K562 (cell line): ENCODE measurements at regions not wholly inside any gene's neighbourhood (a gene's known extent, or its start where the extent isn't known, plus 50 kb on each side); places are given as distances from the start of the nearest gene placed in this dataset.

Experiments used
- ATAC-seq: fragments of 200-7000 bp; cut with Tn5 transposase; 3 replicates; pipeline ENCODE4 v1.9.1; 2020; ENCODE audit warnings: moderate library complexity
- BruUV-seq: library from RNA; stranded (reverse); fragments of 400-500 nt; replicated peaks from 2 replicates; lab custom pipeline; 2021; lab: Mats Ljungman, UMichigan
- CTCF ChIA-PET: fragments of 300-600 bp; formaldehyde crosslinking; extraction: SDS; loops from one replicate; lab custom pipeline; 2021; ENCODE audit warnings: low intra/inter-chr PET ratio; lab: Yijun Ruan, JAX
- POLR2A ChIA-PET: fragments of 300-600, 350-650 bp; sonication (Branson Sonifier 250); formaldehyde crosslinking; extraction: SDS; loops from one replicate; lab custom pipeline; 2021; ENCODE audit warnings: antibody characterized with exemption, inconsistent platforms; lab: Yijun Ruan, JAX
- DNase-seq, 4 experiments: peaks; one replicate each; pipeline versions ENCODE4 v3.0.0 to v3.0.0-alpha.2; 2011 to 2018; ENCODE audit warnings: low spot score in 3 of 4, mixed read lengths in 3 of 4; ENCODE audit errors: extremely low read depth in 1 of 4
- FAIRE-seq: peaks from 2 replicates; lab custom pipeline; 2011; peaks lifted over from hg19 to GRCh38; lab: Jason Lieb, UNC
- H2AFZ ChIP-seq: 2 replicates; pipeline ENCODE4 v1.6.0; 2011; ENCODE audit warnings: low read depth, low read length, control low read depth, inconsistent platforms
- H3K27ac ChIP-seq: fragments of 200-600 bp; 3 replicates; pipeline ENCODE4 v1.8.0; 2011; ENCODE audit warnings: low read depth, mild to moderate bottlenecking, control low read depth, inconsistent platforms, low read length, moderate library complexity, mixed read lengths; ENCODE audit errors: extremely low read depth
- H3K27me3 ChIP-seq, 2 experiments: fragments of 300-600 bp in 1 of 2; 2 replicates in 1 of 2; 3 replicates in 1 of 2; pipeline versions ENCODE4 v1.6.0 to v1.8.0; 2011; ENCODE audit warnings: inconsistent platforms in 2 of 2, low read length in 2 of 2, mild to moderate bottlenecking in 1 of 2, mixed read lengths in 1 of 2, moderate library complexity in 1 of 2; ENCODE audit not compliant: control insufficient read depth in 2 of 2, insufficient read depth in 2 of 2
- H3K36me3 ChIP-seq: fragments of 300-600 bp; 3 replicates; pipeline ENCODE4 v1.8.0; 2011; ENCODE audit warnings: mild to moderate bottlenecking, low read length, inconsistent platforms; ENCODE audit not compliant: control insufficient read depth, insufficient read depth
- H3K4me1 ChIP-seq, 2 experiments: fragments of 200-600 bp in 1 of 2; replicated peaks in 1 of 2; 2 replicates in 1 of 2; 3 replicates in 1 of 2; pipeline versions ENCODE4 v1.5.1 to v1.8.0; 2011; ENCODE audit warnings: inconsistent platforms in 2 of 2, low read length in 2 of 2, mild to moderate bottlenecking in 1 of 2, mixed read lengths in 1 of 2, moderate library complexity in 1 of 2; ENCODE audit not compliant: control insufficient read depth in 2 of 2, insufficient read depth in 2 of 2
- H3K4me2 ChIP-seq: 2 replicates; pipeline ENCODE4 v1.6.1; 2011; ENCODE audit warnings: low read length, control low read depth, inconsistent platforms, mixed read lengths; ENCODE audit not compliant: insufficient read depth
- H3K4me3 ChIP-seq: fragments of 200-600 bp; sonication (generic), shearing (Covaris generic); 2 replicates; pipeline ENCODE4 v1.5.1; 2016; ENCODE audit warnings: control low read depth, inconsistent platforms
- H3K79me2 ChIP-seq: fragments of 200-600 bp; 3 replicates; pipeline ENCODE4 v1.8.0; 2011; ENCODE audit warnings: low read length, inconsistent platforms; ENCODE audit not compliant: control insufficient read depth, insufficient read depth
- H3K9ac ChIP-seq, 2 experiments: 2 replicates each; pipeline versions ENCODE4 v1.6.0 to v1.6.1; 2011; ENCODE audit warnings: low read depth in 2 of 2, low read length in 2 of 2, control low read depth in 1 of 2, inconsistent platforms in 1 of 2, mild to moderate bottlenecking in 1 of 2, mixed read lengths in 1 of 2; ENCODE audit not compliant: insufficient read depth in 1 of 2
- H3K9me1 ChIP-seq: one replicate; pipeline ENCODE4 v1.6.0; 2011; ENCODE audit warnings: inconsistent platforms, mild to moderate bottlenecking, low read length, moderate library complexity; ENCODE audit not compliant: control insufficient read depth, insufficient read depth
- H3K9me3 ChIP-seq: replicated peaks from 2 replicates; pipeline ENCODE4 v1.5.1; 2011; ENCODE audit warnings: low read depth, low read length, inconsistent platforms; ENCODE audit not compliant: control insufficient read depth, insufficient read depth
- H4K20me1 ChIP-seq: replicated peaks from 2 replicates; pipeline ENCODE4 v1.6.1; 2011; ENCODE audit warnings: low read length, inconsistent platforms, mixed read lengths; ENCODE audit not compliant: control insufficient read depth, insufficient read depth
- CUX1 ChIP-seq: fragments of 200-800 bp; sonication (Bioruptor generic); IDR thresholded peaks from 2 replicates; pipeline ENCODE4 v1.6.1; 2016; ENCODE audit warnings: missing genetic modification characterization, missing compliant biosample characterization
- U2AF1 ChIP-seq: fragments of 200-400 bp; formaldehyde crosslinking; optimal IDR thresholded peaks from 2 replicates; pipeline ENCODE3; 2017; ENCODE audit warnings: mild to moderate bottlenecking, low read depth, low read length, moderate library complexity
- ZNF184 ChIP-seq: sonication (generic); formaldehyde crosslinking; IDR thresholded peaks from 2 replicates; pipeline ENCODE4 v1.5.0; 2020; ENCODE audit warnings: missing genetic modification reagents
- WGBS: fragments of 100-300 bp; shearing (Covaris generic); methylation state at CpG from one replicate; pipeline ENCODE4 v1.1.6; 2016; ENCODE audit warnings: low coverage, mixed read lengths; ENCODE audit not compliant: insufficient coverage; ENCODE audit errors: missing lambda C conversion rate; 5-methylcytosine and 5-hydroxymethylcytosine counted together
- in situ Hi-C: fragments of 300-500 bp; cut with MboI; formaldehyde crosslinking; loops from 4 replicates; pipeline ENCODE4 v1.15.0; 2018; ENCODE audit warnings: inconsistent platforms, mixed read lengths
- intact Hi-C: fragments of 100-400 bp; cut with micrococcal nuclease; formaldehyde crosslinking; loops from 2 replicates; pipeline ENCODE4 v1.14.2; 2022
- TF ChIP-seq, protein P1 (sequence below), 2 experiments: fragments of 450-650 bp; IDR thresholded peaks; 2 replicates each; pipeline ENCODE4 v1.6.1; 2016; ENCODE audit warnings: mild to moderate bottlenecking in 2 of 2, borderline replicate concordance in 1 of 2, low read depth in 1 of 2, moderate library complexity in 1 of 2

DNA sequence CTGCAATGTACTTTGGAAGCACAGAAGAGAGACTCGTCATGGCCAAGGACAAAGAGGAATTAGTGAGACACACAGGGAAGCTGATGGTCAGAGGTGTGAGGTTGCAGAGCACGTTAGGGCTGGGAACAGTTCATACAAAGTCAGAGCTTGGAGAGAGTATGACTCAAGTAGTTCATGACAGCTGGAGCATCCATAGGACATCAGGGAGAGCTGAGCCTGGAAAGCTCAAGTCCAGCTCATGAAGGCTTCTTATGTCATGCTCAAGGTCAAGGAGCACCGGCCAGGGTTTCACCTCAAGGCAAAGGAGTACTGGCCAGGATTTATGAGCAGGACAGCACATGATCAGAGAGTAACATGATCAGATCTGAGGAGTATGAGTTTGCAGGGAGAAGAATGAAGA, 64.6 kb upstream of the CHST1 start:
- Histone ChIP-seq H3K4me2 (no peak overlapping the region), H3K79me2 (no peaks in the 10 kb centered on the region), H3K9ac (no peak overlapping the region)
- intact Hi-C loops, result no loop called here
- TF ChIP-seq, protein P1, sequence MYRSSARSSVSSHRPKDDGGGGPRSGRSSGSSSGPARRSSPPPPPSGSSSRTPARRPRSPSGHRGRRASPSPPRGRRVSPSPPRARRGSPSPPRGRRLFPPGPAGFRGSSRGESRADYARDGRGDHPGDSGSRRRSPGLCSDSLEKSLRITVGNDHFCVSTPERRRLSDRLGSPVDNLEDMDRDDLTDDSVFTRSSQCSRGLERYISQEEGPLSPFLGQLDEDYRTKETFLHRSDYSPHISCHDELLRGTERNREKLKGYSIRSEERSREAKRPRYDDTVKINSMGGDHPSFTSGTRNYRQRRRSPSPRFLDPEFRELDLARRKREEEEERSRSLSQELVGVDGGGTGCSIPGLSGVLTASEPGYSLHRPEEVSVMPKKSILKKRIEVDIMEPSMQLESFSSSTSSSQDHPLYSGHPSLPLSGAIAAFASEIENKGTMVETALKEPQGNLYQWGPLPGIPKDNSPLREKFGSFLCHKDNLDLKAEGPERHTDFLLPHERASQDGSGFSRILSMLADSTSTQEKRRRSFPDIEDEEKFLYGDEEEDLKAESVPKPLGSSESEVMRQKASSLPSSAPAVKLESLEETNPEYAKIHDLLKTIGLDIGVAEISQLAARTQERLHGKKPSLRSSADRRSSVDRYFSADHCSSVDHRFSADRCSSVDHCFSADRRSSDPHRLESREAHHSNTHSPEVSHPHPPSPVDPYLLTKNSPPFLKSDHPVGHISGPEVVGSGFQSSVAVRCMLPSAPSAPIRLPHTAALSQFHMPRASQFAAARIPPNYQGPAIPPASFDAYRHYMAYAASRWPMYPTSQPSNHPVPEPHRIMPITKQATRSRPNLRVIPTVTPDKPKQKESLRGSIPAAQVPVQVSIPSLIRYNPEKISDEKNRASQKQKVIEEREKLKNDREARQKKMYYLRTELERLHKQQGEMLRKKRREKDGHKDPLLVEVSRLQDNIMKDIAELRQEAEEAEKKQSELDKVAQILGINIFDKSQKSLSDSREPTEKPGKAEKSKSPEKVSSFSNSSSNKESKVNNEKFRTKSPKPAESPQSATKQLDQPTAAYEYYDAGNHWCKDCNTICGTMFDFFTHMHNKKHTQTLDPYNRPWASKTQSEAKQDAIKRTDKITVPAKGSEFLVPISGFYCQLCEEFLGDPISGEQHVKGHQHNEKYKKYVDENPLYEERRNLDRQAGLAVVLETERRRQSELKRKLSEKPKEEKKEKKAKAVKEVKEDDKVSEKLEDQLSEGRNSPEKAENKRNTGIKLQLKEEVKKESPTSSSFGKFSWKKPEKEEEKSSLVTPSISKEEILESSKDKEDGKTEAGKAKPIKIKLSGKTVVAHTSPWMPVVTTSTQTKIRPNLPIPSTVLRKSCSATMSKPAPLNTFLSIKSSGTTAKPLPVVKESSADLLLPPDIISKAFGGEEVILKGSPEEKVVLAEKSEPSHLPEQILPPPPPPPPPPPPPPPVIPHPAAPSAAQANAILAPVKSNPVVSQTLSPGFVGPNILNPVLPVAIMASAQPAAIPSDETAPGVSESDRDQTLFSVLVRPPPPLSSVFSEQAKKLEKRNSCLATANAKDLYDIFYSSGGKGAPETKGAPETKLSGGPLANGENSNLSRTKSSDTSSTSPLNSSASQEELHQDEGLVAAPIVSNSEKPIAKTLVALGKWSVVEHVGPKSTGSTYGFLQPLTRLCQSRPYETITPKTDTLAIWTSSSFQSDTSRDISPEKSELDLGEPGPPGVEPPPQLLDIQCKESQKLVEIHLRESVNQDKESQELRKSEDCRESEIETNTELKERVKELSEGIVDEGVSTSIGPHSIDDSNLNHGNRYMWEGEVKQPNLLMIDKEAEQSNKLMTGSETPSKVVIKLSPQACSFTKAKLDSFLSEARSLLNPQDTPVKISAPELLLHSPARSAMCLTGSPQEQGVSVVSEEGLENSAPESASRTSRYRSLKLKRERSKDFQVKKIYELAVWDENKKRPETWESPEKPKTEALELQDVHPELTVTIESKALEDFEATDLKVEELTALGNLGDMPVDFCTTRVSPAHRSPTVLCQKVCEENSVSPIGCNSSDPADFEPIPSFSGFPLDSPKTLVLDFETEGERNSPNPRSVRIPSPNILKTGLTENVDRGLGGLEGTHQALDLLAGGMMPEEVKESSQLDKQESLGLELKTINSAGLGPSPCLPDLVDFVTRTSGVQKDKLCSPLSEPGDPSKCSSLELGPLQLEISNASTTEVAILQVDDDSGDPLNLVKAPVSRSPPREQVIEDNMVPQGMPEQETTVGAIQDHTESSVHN (IDR thresholded peaks at IDR 0.05; ENCODE audit: borderline replicate concordance in 1 of 2, low read depth in 1 of 2), result no peak
- TF ChIP-seq U2AF1 (no peak), ZNF184 (CRISPR knock-in tag) (no peak), CUX1 (no peak)
- TF ChIP-seq, all 486 proteins: peak for 0
- Histone ChIP-seq H3K4me1 (no peaks in the 10 kb centered on the region), H3K9me1 (no peaks in the 10 kb centered on the region), H2AFZ (no peak overlapping the region), H3K36me3 (no peaks in the 10 kb centered on the region), H3K27me3 (peaks cover 0 to 32% of the 10 kb centered on the region in 2 experiments; a peak in 2 of 5 replicates), H3K4me3 (no peak overlapping the region), H4K20me1 (no peaks in the 10 kb centered on the region; the same call in 1 of the 2 replicates), H3K9me3 (no peaks in the 10 kb centered on the region), H3K27ac (no peak overlapping the region)
- in situ Hi-C loops, result no loop called here
- FAIRE-seq (no peak), DNase-seq (no peak), ATAC-seq (no peak)
- POLR2A ChIA-PET, result interaction anchor here (0.7 kb wide), 1 partner anchor 1674 kb away, joined by 3 read pairs; no protein-coding TSS in a partner anchor
- no TSS peak for BruUV-seq
- 0% methylated on average over 3 of the region's 3 CpGs for WGBS
- CTCF ChIA-PET, result no interaction called here
